Spleen (tissue), 7 donors: ENCODE measurements at regions not wholly inside any gene's neighbourhood (a gene's known extent, or its start where the extent isn't known, plus 50 kb on each side); places are given as distances from the start of the nearest gene placed in this dataset.

Experiments used
- CTCF ChIP-seq, 11 experiments: fragments of 200-600 bp in 7 of 11; fragments of 450-650 bp in 4 of 11; sonication (generic) in 4 of 11; IDR thresholded peaks in 8 of 11; conservative IDR thresholded peaks in 3 of 11; 1 replicate in 7 of 11; 2 replicates in 4 of 11; pipeline versions ENCODE4 v1.4.0 to v1.8.0; 2016 to 2021; ENCODE audit warnings: antibody characterized with exemption in 11 of 11, inconsistent platforms in 4 of 11, mild to moderate bottlenecking in 1 of 11
- POLR2A ChIP-seq, 3 donors: fragments of 450-650 bp; IDR thresholded peaks; one replicate each; pipeline ENCODE4 v1.5.1; 2017; ENCODE audit warnings: antibody characterized with exemption in 3 of 3, mild to moderate bottlenecking in 1 of 3
- POLR2AphosphoS5 ChIP-seq, 3 donors: sonication (generic); formaldehyde crosslinking; IDR thresholded peaks; one replicate each; pipeline ENCODE4 v1.5.1; 2017; ENCODE audit warnings: antibody characterized with exemption in 3 of 3
- donor health status: DM: no; HTN: no; CAD: no; lungs with moderate emphysema.
- donor health status: DM: no; HTN: no; CAD: no.
- donor health status: DM: no; HTN: no; CAD: no.

DNA sequence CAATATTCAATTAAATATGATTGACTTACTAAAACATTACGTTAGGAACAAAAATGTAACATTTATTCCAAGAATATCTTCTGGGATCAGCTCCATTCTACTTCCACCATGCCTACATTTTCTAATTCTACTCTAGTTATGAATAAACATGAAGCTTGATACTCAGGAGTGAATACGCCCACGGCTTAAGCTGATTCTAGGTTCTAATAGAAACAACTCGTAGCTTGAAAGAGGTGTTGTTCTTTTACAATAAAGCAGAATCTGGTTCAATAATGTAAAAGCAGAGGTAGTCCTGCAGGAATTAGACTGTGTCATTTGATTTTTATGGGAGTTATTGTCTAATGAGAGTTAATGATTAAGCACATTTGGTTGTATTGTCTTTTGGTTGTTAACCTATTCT lies 107.3 kb upstream of the OLIG3 start:
- TF ChIP-seq CTCF (IDR thresholded peaks at IDR 0.05 in 8 of 11, conservative IDR thresholded peaks at IDR 0.05 in 3 of 11) (no peak), POLR2A (IDR thresholded peaks at IDR 0.05) (no peak), POLR2AphosphoS5 (IDR thresholded peaks at IDR 0.05) (no peak)
